ENCODE measurements at regions not wholly inside any gene's neighbourhood (a gene's known extent, or its start where the extent isn't known, plus 50 kb on each side); places are given as distances from the start of the nearest gene placed in this dataset.

DNA sequence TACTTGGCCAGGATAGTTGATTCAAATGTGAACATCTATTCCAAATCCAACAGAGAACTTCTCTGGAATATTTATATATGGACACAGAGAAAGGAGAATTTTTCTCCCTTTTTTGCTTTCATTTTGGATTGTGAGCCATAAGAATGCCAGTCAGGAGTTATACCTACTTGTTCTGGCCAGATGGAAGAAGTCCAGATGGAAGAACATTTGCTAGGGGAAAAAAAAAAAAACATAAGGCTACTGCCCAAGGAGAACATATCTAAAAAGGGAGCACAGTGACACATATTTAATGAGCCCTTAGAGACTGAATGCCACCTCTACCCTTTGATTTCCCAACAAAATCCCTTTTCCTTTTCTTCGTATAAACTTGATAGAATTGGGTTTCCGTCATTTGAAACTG, 61.7 kb upstream of the PPP2R2B start:
- DNase-seq, result no peak

DNA sequence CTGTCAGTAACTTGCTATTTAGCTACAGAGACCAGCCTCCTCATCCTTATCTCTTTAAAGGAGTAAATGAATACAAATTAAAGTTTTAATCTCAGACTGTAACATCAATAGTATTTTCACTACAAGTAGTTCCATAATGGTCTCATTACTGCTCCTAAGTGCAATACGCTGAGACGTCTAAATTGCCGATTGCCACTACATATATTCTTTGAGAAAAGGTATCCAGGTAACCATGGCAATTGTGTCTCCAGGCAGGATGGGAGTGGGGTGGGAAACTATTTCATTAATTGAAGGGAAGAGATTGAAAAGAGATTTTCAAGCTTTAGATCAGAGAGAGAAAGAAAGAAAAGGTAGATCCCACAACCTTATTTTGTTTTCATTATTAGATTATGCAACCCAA, 65.5 kb upstream of the PPP2R2B start:
- no peak for DNase-seq

DNA sequence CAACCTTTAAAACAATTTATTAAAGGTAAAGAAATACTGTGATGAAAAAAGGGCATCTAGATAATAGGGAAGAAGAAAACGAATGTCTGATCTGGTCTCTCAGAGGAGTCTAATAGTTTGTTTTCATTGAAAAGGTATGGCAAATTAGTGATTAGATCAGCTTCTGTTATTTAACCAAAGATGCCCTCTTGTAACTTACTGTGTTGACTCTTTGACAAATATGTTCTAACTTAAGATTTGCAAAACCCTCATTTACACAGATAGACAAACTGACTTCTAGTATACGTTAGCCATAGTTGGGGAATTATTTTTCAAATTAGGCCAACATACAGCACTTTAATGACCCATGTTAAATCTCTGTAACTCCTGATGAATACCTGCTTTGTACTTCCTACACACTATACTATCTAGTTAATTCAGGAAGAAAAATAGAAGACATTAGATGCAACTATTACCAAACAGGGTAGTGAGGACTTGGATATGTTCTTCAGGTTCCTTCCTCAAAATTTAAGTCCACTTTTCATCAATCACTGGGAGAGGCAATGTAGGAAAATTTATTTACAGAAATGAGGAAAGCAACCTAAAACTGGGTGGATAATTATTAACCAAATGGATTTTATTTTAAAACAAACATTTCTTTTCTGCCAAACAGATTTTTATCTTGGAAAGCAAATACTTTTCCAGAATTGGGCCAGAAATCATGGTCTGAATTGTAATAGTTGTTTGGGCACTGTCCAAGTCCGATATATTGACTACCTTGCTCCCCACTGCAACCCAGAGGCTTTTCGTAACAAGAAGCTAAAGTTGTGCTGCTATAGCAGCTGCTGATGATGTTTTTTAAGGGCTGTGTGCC, 66.4 kb upstream of the PPP2R2B start:
- DNase-seq, result no peak

DNA sequence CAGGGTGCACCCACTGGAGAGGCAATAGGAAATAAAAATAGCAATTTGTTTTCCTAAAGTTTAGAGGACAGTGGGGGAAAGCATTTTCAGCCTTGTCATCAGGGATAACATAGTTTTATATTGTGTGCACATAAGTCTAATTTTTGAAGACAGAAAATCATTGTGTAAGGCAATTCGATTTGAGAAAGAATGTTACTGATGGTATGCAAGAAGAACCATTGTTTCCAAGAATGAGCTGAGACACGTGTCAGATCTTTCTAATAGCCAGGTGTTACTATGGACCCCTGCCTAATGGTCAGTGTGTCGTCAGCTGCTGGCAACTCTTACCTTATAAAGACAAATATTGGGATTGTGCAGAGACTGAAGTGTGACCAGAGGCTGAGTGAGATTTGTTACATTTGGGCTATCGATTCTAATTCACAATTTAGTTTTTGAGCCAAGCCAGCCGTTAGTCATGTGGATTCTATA, 67.1 kb upstream of the PPP2R2B start:
- no peak for DNase-seq

DNA sequence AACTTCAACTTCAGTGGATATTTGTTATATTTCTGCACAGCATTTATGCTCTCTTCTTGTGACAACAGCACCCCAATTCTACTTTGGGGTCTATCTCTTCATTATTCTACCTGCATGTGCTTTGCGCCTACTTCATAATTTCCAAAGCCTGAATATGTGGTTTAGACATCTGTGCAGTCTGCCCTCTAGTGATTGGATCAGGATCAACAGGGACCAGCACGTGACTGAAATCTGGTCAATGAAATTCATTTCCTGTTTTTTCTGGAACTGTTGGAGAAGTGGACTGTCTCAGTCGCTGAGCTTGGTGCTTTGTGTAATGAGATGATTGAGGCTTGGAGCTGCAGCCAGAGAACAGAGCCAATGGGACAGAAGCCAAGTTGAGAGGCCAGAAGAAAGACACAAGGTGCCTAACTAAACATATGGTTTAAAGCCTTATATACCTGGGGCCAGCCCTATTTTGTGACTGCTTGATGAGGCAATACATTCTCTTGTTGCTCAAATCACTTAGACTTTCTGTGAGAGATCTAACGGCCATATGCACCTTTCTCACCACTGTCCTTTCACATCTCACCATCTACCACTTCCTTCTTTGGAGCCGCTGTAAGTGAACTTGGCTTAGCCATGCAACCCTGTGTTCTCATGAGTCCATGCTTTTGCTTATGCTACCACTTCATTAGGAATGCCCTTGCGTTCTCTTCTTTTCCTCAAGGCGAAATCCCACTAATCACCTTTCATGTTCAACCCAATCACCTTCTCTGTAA, 68.8 kb upstream of the PPP2R2B start:
- DNase-seq, result peak; percentile 62

DNA sequence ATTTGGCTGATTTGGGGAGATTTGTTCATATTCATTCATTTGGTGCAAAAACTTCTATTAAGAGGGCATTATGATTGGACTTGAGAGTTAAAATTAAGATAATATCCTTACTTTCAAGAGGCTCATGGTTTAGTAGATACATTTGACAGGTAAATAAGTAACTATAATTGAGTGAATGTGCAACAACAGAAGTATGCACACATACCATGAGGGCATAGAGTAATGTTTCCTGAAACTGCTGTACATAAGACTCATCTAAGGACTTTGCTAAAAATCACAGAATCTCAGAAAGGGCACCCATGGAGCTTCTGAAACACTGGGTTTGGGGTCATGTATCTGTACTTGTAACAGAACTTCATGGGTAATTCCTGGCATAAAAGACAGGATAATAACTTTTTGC, 70.1 kb upstream of the PPP2R2B start:
- DNase-seq, result no peak

DNA sequence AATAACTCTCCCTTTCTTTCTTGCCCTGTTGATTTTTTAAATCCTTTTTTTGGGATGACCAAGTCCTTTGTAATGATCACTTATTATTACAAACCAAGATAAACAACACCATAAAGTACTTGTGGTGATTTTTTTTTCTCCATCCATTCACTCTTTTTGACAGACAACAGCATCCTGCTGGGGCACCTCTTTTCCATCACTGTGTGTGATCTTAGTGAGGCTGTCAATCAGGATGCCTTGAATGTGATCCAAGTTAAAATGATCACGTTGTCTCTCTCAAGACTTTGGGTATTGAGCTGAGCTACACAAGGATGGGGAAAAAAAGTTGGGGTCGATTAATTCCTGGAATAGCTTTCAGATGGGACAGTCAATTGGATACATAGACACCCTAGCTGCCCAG, 73.6 kb upstream of the PPP2R2B start:
- no peak for DNase-seq

DNA sequence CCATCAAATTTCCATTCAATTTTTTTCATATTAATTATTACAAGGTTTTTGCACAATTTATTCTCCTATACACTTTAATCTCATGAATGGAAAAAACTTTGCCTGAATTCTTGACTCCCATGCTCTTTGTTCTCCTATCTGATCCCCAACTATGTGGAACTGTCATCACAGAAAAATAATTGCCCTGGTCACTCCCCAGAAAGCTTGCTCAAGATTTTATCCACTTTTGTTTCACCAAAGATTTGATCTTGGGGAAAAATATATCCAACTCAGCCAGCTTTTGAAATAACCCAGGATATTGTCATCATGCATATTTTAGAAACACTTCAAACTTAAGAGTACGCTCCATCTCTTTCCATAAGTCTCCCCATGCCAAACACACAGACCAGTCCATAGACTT, 77.7 kb upstream of the PPP2R2B start:
- DNase-seq, result no peak

DNA sequence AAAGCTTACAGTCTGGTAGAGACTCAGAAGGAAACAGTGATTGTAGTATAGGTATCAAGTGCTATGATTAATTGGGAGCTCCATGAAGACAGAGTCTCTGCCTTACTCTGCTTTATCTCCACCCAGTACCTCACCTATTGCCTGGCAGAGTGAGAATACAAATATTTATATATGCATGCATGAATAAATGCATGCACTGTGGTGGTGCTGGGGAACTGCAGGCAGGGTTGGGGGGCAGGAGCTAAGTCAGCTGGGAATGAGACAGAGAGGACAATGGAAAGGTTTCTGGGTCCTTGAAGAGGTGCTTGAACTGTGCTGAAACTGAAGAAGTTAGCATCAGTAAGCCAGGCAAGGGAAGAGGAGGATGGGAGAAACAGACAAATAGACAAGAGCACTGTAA, 80.8 kb upstream of the PPP2R2B start:
- DNase-seq, result no peak

DNA sequence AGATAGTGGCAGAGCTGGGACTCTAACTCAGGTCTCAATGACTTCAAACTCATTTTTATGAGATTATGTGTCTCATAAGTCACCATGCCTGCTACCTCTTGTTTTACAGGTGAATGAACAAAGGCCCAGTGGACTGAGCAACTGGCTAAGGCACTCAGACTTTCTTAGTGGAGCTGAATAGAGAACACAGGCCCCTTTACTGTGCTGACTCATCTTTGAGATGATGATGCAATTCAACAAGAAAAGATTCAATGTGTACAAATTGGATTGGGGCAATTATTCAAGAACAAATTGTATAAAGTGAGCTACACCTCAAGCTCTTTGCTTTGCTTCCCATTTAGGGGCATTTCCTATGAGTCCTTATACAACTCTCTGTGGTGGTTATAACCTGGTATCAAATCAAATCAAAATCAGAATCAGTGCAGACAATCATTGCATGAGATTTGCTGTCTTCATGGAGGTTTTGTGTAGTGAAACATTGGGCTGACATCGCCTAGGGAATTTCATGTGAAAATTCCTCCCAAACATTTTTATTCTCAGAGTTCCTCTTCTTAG, 84.3 kb upstream of the PPP2R2B start:
- no peak for DNase-seq

DNA sequence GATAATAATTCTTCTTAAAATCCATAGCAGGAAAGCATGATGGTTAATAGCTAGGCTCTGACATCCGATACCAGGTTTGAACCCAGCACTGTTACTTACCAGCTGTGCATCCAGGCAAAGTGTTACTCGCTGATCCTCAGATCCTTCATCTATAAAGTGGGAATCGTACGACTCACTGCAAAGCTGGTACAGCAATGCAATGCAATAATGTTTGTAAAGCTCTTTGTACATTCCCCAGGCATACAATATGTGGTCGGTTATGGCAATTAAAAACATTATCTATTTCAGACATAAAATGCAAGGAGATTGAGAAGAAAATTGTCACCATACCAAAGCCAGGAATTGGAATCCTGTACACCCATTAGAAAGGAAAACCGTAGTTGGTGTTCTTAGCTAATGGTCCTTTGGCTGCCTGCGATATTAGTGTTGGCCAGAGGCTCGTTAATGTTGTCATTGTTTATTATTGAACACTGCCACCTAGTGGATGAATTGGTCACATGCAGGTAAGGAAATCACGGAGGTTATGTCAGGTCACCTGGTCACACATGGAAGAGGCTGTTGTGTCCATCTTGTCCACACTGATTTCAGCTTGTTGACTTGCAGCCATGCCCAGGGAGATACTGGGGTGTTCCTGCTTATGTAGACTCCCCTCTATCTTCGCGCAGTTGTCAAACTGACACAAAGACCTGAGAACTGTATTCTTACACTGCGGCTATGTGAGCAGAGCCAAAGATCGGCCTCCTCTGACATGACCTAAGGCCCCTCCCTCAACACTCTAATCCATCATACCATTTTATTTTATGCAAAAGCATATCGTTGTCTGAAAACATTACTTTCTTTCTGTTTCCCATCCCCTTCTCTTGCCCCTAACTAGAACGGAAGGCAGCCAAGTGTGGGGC, 87.5 kb upstream of the PPP2R2B start:
- peak; percentile 89 for DNase-seq

DNA sequence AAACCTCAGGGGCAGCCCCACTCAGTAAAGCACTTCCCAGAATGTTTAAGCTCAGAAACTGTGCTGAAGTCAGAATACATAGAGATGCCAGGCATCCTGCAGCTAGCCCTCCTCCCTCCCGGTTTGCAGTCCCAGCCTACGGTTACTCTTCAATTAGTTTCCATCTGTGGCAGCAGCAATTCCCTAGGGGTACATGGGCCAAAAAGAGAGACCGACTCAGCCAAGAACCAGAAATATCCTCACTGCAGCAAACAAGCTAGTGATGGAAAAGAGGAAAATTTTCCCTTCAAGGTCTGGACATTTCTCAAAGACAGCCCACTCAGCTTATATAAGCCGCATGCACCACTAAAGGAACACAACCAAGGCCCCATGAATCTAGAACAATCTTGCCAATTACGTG, 89.1 kb upstream of the PPP2R2B start:
- DNase-seq, result no peak

DNA sequence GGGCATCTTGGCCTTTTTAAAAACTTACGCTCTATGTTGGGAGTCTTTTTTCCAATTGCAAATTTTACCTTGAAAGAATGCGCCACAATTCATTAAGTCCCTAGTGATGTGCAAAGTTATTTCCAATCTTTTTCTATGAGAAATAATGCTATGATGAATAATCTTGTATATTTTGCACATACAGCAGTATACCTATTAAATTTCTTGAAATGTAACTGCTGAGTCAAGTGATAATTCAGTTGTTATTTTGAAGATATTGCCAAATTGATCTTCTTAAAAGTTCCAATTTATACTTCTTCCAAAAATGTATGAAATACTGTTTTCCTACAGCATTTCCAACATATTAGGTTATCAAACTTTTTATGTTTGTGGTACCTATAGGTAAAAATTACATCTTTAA, 92.8 kb upstream of the PPP2R2B start:
- no peak for DNase-seq

DNA sequence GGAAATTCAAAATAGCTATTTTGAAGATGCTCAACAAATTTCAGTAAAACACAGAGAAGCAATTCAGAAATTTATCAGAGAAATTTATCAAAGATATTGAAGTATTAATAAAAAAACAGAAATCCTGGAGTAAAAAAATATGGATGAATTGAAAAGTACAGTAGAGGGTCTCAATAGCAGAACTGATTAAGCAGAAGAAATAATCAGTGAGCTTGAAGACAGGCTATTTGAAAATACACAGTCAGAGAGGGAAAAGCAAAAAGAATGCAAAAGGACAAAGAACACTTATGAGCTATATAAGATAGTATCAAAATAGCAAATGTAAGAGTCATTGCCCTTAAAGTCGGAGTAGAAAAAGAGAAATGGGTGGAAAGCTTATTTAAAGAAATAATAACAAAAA, 107.9 kb upstream of the PPP2R2B start:
- no peak for DNase-seq

DNA sequence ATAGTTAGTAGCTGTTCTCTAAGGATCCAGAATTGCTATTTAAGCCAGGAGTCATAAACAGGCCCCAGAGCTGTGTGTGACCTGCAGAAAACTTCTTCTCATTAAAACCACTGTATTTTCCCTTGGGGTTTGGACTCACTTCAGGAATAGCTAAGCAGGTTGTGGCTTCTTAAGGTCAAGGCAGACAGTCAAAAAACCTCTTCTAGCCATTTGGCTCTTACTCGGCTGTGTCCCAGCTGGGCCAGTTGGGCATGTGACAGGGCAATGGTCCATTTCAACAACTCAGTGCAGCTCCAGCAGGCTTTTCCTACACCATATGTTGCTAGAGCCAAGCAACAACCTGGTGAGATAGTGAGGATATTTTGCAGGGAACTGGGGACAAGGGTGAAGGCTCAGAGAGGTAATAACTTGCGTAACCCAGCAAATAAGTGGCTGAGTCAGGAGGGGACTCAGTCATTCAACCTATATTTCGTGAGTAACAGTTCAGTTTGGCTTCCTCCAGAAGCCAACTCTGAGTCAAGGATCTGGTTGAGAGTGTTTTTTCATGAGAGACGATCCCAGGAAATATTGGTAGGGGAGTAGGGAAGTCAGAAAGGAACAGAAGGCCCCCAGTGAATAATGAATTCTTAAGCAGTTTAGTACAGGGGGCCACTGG, 115.4 kb upstream of the PPP2R2B start:
- no peak for DNase-seq

DNA sequence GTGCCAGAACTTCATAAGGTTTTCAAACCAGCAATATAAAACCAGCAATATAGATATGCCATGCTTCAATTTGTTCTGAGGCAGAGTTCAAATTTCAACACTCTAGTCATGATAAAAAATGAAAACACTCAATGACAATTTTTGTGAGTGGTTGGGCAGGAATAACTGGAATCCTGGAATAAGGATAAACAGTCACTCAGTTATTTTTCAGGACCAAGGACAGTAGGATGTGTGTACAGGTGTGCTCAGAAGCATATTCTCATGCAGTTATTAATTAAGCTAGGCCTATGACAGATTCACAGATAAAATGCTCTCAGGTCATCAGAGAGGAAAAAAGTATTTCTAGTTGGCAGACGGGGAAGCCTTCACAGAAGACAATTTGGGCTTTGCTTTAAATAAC, 117.3 kb upstream of the PPP2R2B start:
- no peak for DNase-seq

DNA sequence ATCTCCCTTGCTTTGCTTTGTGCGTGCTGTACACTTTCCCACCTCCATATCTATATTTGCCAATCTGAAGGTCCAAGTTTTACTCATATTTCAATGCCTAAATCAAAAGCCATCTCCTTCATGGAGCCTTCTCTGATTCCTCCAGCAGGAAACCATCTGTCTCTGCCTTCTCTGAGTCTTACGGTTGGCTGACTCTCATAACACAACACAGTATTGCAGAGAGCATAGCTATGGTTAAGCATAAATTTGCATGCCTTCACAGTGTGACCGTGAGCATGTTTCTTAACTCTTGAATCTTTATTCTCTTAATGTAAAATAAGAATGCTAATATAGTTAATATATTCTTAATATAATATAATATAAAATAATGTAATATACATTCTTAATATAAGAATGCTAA, 136.8 kb upstream of the PPP2R2B start:
- DNase-seq, result no peak

DNA sequence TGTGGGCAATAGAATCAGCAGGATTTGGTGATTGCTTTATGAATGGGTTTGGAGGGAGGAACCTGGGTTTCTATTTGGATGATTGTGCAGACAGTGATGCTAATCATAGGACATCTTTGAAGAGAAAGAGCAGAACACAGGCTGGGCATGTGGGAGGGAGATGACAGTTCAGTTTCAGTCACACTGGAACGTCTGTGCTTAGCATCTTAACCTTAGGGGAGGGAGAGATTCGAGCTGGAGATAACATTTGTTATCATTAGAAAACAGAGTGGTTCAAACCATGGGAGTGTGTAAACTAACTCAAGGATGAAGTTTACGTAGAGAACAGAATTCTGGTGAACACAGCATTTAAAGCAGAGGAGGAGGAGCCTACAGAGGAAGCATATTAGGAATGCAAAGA, 138.6 kb upstream of the PPP2R2B start:
- no peak for DNase-seq

DNA sequence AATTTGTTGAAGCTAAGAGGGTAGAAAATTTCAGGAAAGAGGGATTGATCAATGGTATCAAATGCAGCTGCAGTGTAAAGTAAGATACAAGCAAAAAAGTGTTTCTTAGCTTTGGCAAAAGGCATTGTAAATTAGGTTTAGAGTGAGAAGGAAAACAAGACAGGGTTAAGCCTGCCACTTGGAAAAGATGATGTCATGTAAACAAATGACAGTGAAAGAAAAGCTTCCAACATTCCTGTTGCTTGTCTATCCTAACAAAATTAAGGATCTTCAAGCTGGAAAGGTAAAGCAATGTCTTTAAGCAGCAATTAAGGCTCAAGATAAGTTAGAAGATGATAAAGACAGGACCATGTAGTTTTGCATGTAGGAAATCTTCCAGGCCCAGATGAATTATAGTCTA, 139.1 kb upstream of the PPP2R2B start:
- no peak for DNase-seq

DNA sequence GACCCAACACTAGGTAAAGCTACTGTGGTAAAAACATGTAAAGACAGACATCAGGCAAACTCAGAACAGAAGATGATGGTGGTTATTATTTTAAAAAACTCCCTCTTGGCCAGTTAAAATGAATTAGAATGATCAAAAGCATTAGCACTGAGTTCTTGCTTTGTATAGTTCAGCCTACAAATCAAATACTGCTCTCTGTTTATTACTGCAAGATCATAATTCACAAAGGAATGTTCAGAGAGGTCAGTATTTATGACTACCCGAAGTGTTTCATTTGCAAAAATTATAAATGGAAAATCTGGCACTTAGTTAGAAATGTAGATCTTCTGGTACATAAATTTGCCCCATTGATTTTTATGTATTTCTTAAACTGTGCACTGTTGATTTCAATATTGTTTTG, 140.3 kb upstream of the PPP2R2B start:
- no peak for DNase-seq

DNA sequence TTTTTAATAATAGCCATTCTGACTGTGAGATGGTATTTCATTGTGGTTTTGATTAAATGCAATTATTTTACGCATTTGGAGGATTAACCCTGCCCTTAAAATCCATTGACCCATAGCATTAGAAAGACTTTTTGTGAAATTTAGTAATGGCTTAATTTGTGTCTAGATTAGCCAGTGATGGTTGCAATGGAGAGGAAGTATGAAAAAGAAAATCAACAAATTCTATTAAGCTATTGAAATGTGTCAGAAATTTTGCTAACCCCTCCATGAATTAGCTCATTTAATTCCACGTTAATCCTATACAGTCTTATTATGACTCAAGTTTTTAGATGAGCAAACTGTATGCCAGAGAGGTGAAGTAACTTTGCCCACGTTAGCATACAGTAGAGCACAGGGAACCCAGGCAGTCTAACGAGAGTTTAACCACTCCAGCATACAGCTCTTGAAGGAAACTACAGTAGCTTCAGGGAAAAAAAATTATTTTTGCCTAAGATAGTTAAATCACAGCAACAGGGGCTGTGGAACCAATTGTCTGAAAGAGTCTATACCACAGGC, 158.2 kb upstream of the PPP2R2B start:
- no peak for DNase-seq
